Parathyroid adenoma (tissue), 2 donors: ENCODE measurements at regions not wholly inside any gene's neighbourhood (a gene's known extent, or its start where the extent isn't known, plus 50 kb on each side); places are given as distances from the start of the nearest gene placed in this dataset.

ENCODE experiments used
- H2AFZ ChIP-seq: fragments of 300-600 bp; sonication (generic); one replicate; pipeline ENCODE4 v1.7.0; 2017; ENCODE audit warnings: antibody characterized with exemption, mild to moderate bottlenecking
- H3K27ac ChIP-seq: fragments of 300-600 bp; sonication (generic); one replicate; pipeline ENCODE4 v1.7.0; 2017
- H3K27me3 ChIP-seq: fragments of 300-600 bp; sonication (generic); one replicate; pipeline ENCODE4 v1.7.0; 2017; ENCODE audit warnings: low read length; ENCODE audit not compliant: control insufficient read depth, insufficient read depth
- H3K36me3 ChIP-seq: fragments of 300-600 bp; sonication (generic); one replicate; pipeline ENCODE4 v1.7.0; 2017; ENCODE audit warnings: low read length; ENCODE audit not compliant: control insufficient read depth, insufficient read depth
- H3K4me1 ChIP-seq: fragments of 300-600 bp; sonication (generic); one replicate; pipeline ENCODE4 v1.7.0; 2017; ENCODE audit warnings: control low read depth
- H3K4me2 ChIP-seq: fragments of 300-600 bp; sonication (generic); one replicate; pipeline ENCODE4 v1.7.0; 2017; ENCODE audit warnings: low read length
- H3K4me3 ChIP-seq: fragments of 300-600 bp; sonication (generic); one replicate; pipeline ENCODE4 v1.7.0; 2017; ENCODE audit warnings: low read depth, low read length
- H3K79me2 ChIP-seq: fragments of 300-600 bp; sonication (generic); one replicate; pipeline ENCODE4 v1.7.0; 2017; ENCODE audit warnings: control low read depth
- H3K9ac ChIP-seq: fragments of 300-600 bp; sonication (generic); one replicate; pipeline ENCODE4 v1.7.0; 2017; ENCODE audit warnings: mild to moderate bottlenecking
- H3K9me3 ChIP-seq: fragments of 300-600 bp; sonication (generic); one replicate; pipeline ENCODE4 v1.7.0; 2017; ENCODE audit warnings: low read length; ENCODE audit not compliant: control insufficient read depth
- TF ChIP-seq, protein P1 (sequence below): fragments of 300-600 bp; sonication (generic); IDR thresholded peaks from one replicate; pipeline ENCODE4 v1.7.0; 2017; ENCODE audit warnings: antibody characterized with exemption, mild to moderate bottlenecking
- donor health status: primary hyperparathyroidism.

- Histone ChIP-seq H3K9ac (no peak overlapping the region), H3K4me3 (no peak overlapping the region), H3K36me3 (no peaks in the 10 kb centered on the region), H3K79me2 (no peaks in the 10 kb centered on the region), H2AFZ (no peak overlapping the region), H3K4me2 (no peak overlapping the region), H3K9me3 (no peaks in the 10 kb centered on the region), H3K27me3 (no peaks in the 10 kb centered on the region), H3K4me1 (no peaks in the 10 kb centered on the region), H3K27ac (no peak overlapping the region)
- TF ChIP-seq, protein P1, sequence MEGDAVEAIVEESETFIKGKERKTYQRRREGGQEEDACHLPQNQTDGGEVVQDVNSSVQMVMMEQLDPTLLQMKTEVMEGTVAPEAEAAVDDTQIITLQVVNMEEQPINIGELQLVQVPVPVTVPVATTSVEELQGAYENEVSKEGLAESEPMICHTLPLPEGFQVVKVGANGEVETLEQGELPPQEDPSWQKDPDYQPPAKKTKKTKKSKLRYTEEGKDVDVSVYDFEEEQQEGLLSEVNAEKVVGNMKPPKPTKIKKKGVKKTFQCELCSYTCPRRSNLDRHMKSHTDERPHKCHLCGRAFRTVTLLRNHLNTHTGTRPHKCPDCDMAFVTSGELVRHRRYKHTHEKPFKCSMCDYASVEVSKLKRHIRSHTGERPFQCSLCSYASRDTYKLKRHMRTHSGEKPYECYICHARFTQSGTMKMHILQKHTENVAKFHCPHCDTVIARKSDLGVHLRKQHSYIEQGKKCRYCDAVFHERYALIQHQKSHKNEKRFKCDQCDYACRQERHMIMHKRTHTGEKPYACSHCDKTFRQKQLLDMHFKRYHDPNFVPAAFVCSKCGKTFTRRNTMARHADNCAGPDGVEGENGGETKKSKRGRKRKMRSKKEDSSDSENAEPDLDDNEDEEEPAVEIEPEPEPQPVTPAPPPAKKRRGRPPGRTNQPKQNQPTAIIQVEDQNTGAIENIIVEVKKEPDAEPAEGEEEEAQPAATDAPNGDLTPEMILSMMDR: no peak
Measured at GRCh38 chrX:139025816-139026215, 314.3 kb upstream of the FGF13 start.

GRCh38 chrX:139023531-139023930 lies 312.0 kb upstream of the FGF13 start:
- H3K9me3 ChIP-seq: no peaks in the 10 kb centered on the region
- H3K9ac ChIP-seq: no peak overlapping the region
- no peaks in the 10 kb centered on the region for H3K27me3 ChIP-seq
- H2AFZ ChIP-seq: no peak overlapping the region
- no peaks in the 10 kb centered on the region for H3K79me2 ChIP-seq
- H3K36me3 ChIP-seq: no peaks in the 10 kb centered on the region
- H3K27ac ChIP-seq: no peak overlapping the region
- no peak overlapping the region for H3K4me2 ChIP-seq
- TF ChIP-seq, protein P1: no peak
- H3K4me3 ChIP-seq: no peak overlapping the region
- H3K4me1 ChIP-seq: no peaks in the 10 kb centered on the region

- H2AFZ ChIP-seq: no peak overlapping the region
- no peak overlapping the region for H3K27ac ChIP-seq
- no peak overlapping the region for H3K4me2 ChIP-seq
- H3K79me2 ChIP-seq: no peaks in the 10 kb centered on the region
- H3K9me3 ChIP-seq: no peaks in the 10 kb centered on the region
- H3K9ac ChIP-seq: no peak overlapping the region
- TF ChIP-seq, protein P1: no peak
- no peak overlapping the region for H3K4me3 ChIP-seq
- H3K36me3 ChIP-seq: no peaks in the 10 kb centered on the region
- H3K4me1 ChIP-seq: no peaks in the 10 kb centered on the region
- H3K27me3 ChIP-seq: no peaks in the 10 kb centered on the region
Measured at GRCh38 chrX:139020801-139021200, 309.3 kb upstream of the FGF13 start.

DNA sequence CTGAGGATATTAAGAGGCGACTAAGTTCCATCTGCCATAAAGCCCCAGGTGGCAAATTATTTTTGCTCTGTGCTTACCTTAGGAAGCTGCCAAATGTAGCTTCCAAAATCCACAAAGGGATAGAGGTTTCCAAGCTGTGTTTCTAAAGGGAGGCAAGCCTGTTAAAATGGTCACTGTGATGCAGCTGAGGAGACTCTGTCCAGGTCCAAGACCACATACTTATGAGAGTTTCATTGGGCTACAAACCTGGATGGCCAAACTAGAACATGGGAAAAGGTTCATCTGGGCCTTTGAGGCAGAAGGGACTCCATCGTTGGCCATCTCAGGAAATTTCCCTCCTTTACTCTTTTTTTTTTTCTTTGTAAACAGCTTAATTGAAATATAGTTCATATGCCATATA lies 306.9 kb upstream of the FGF13 start:
- TF ChIP-seq, protein P1: no peak
- Histone ChIP-seq H3K79me2 (no peaks in the 10 kb centered on the region), H3K4me2 (no peak overlapping the region), H3K36me3 (no peaks in the 10 kb centered on the region), H3K9me3 (no peaks in the 10 kb centered on the region), H3K27me3 (no peaks in the 10 kb centered on the region), H3K9ac (no peak overlapping the region), H2AFZ (no peak overlapping the region), H3K4me1 (no peaks in the 10 kb centered on the region), H3K4me3 (no peak overlapping the region), H3K27ac (no peak overlapping the region)

DNA sequence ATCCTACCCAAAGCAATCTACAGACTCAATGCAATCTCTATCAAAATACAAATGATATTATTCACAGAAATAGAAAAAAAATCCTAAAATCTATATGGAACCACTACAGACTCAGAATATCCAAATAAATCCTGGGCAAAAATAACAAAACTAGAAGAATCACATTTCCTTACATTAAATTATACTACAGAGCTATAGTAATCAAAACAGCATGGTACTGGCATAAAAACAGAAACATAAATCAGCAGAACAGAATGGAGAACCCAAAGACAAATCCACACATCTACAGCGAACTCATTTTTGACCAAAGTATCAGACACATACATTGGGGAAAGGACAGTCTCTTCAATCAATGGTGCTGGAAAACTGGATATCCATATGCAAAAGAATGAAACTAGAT lies 304.1 kb upstream of the FGF13 start:
- no peak overlapping the region for H3K27ac ChIP-seq
- H3K9ac ChIP-seq: no peak overlapping the region
- no peak overlapping the region for H2AFZ ChIP-seq
- H3K27me3 ChIP-seq: no peaks in the 10 kb centered on the region
- H3K4me3 ChIP-seq: no peak overlapping the region
- H3K4me1 ChIP-seq: no peaks in the 10 kb centered on the region
- H3K9me3 ChIP-seq: no peaks in the 10 kb centered on the region
- H3K36me3 ChIP-seq: no peaks in the 10 kb centered on the region
- H3K79me2 ChIP-seq: no peaks in the 10 kb centered on the region
- TF ChIP-seq, protein P1: no peak
- no peak overlapping the region for H3K4me2 ChIP-seq
